CD4-positive, alpha-beta T cell treated with Interleukin-12 subunit alpha and Interleukin-12 subunit beta, for 1 hour (primary cell): ENCODE measurements at regions not wholly inside any gene's neighbourhood (a gene's known extent, or its start where the extent isn't known, plus 50 kb on each side); places are given as distances from the start of the nearest gene placed in this dataset.
"Not testable (repeated sequence)": the region's sequence is repeated elsewhere in the genome, so short reads cannot be mapped to it uniquely, and the experiment has no call there.

Experiments
- DNase-seq: peaks from one replicate; pipeline ENCODE4 v3.0.0-alpha.2; 2020

- no peak for DNase-seq
These were observed 478.1 kb upstream of the MAP2 start for GRCh38 chr2:208945719-208946256.

- DNase-seq: no peak
These were observed 475.8 kb upstream of the MAP2 start for GRCh38 chr2:208948073-208948472.

- DNase-seq: no peak
These were observed 453.8 kb upstream of the MAP2 start for GRCh38 chr2:208970070-208970469.

GRCh38 chr2:208977582-208977981 is 446.3 kb upstream of the MAP2 start:
- no peak for DNase-seq

- DNase-seq: no peak
These were observed 444.9 kb upstream of the MAP2 start for GRCh38 chr2:208978946-208979345.

- no peak for DNase-seq
These were observed 443.5 kb upstream of the MAP2 start for GRCh38 chr2:208980321-208980720.

- DNase-seq: no peak
These were observed 441.0 kb upstream of the MAP2 start for GRCh38 chr2:208982831-208983230.

- no peak for DNase-seq
These were observed 440.4 kb upstream of the MAP2 start for GRCh38 chr2:208983486-208983885.

- DNase-seq: no peak
These were observed 439.3 kb upstream of the MAP2 start for GRCh38 chr2:208984376-208985090.

- DNase-seq: no peak
These were observed 438.2 kb upstream of the MAP2 start for GRCh38 chr2:208985644-208986043.

- no peak for DNase-seq
These were observed 433.1 kb upstream of the MAP2 start for GRCh38 chr2:208990716-208991115.

GRCh38 chr2:208999911-209000310 is 423.9 kb upstream of the MAP2 start:
- DNase-seq: no peak

GRCh38 chr2:209002054-209002453 is 421.8 kb upstream of the MAP2 start:
- DNase-seq: no peak

- DNase-seq: no peak
These were observed 418.5 kb upstream of the MAP2 start for GRCh38 chr2:209005371-209005770.

- DNase-seq: no peak
These were observed 415.1 kb upstream of the MAP2 start for GRCh38 chr2:209008636-209009287.

GRCh38 chr2:209018633-209019032 is 405.2 kb upstream of the MAP2 start:
- DNase-seq: not testable (repeated sequence)

GRCh38 chr2:209029249-209029648 is 394.6 kb upstream of the MAP2 start:
- DNase-seq: no peak

GRCh38 chr2:209044307-209044706 is 379.5 kb upstream of the MAP2 start:
- no peak for DNase-seq

- no peak for DNase-seq
These were observed 377.7 kb upstream of the MAP2 start for GRCh38 chr2:209046163-209046562.

- DNase-seq: no peak
These were observed 374.2 kb upstream of the MAP2 start for GRCh38 chr2:209049608-209050007.

GRCh38 chr2:209062210-209062609 is 361.6 kb upstream of the MAP2 start:
- no peak for DNase-seq

- no peak for DNase-seq
These were observed 353.6 kb upstream of the MAP2 start for GRCh38 chr2:209070262-209070661.

GRCh38 chr2:209073151-209073550 is 350.7 kb upstream of the MAP2 start:
- no peak for DNase-seq

- DNase-seq: no peak
These were observed 349.1 kb upstream of the MAP2 start for GRCh38 chr2:209074711-209075110.

GRCh38 chr2:209076151-209076550 is 347.7 kb upstream of the MAP2 start:
- DNase-seq: no peak
